IPS-18c (cell line): ENCODE measurements at regions not wholly inside any gene's neighbourhood (a gene's known extent, or its start where the extent isn't known, plus 50 kb on each side); places are given as distances from the start of the nearest gene placed in this dataset.

ENCODE experiments used
- H3K4me3 ChIP-seq: 2 replicates; pipeline ENCODE4 v1.7.0; 2013; ENCODE audit warnings: low read depth, mild to moderate bottlenecking, low read length, moderate library complexity; ENCODE audit not compliant: insufficient read depth
- H3K9me3 ChIP-seq: one replicate; pipeline ENCODE4 v1.6.1; 2013; ENCODE audit warnings: mild to moderate bottlenecking, low read length, moderate library complexity; ENCODE audit not compliant: control insufficient read depth, insufficient read depth

DNA sequence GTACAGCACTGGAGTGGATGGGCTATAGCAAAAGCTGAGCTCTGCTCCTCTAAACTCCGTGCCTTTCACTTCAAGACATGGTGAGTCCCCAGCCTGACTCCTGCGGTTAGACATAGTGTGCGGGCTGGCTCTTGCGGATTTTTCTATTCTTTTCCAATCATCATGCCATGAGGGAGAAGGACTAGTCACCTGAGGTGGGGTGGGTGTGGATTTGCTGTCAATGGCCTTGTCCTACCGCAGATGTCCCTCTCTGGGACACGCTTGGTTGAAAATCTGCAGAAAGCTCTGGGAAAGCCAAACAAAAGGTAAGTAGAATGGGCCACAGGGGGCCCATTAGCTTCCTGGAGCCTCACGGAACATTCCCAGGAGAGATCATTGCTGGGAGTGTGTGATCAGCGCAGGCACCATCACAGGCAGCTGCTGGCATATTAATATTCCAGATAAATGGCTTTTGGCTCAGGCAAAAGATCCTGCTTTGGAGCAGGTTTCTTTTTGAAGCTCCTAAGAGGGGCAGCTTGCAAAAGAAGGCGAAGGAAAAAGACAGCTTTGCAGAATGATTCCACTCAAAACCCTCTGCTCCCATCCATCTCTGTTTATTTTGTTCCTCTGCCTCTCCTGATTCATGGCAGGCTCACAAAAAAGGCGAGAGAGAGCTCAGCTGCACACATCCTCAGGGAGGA is 509.0 kb upstream of the ZMIZ1 start:
- H3K4me3 ChIP-seq = no peak overlapping the region
- H3K9me3 ChIP-seq = no peaks in the 10 kb centered on the region

DNA sequence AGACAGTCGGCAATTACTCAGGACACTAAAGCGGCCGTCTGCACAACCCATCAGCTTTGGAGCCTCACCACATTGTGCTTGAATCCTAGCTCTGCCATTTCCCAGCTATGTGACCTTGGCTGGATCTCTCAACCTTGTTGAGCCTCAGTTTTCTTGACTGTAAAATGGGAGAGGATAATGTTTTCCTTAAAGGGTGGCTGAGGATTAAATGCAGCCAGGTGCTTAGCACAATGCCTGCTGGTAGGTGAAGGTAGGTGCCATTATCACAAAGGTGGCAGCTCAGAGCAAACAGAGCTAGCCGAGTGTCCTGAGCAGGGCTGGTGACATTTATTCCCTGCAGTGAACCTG is 508.5 kb upstream of the ZMIZ1 start:
- H3K4me3 ChIP-seq = no peak overlapping the region
- H3K9me3 ChIP-seq = no peaks in the 10 kb centered on the region

DNA sequence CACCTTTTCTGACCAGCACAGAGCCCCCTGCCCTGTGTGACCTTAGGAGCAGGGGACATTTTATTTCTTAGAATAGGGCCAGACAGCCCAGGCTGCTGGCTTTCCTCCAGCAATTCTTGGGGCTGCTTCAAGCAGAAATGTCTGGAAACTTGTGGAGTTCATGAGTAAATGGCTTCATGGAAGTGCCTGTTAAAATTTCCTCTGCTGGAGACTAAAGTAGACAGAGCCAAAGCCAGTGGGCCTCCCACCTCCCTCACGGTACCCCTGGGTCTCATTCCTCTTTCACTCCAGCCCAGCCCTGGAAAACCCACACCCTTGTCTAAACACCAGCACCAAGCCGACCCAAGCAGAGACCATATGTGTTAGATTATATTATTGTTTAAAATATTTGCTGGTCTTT is 505.5 kb upstream of the ZMIZ1 start:
- Histone ChIP-seq H3K4me3 (no peak overlapping the region), H3K9me3 (no peaks in the 10 kb centered on the region)

DNA sequence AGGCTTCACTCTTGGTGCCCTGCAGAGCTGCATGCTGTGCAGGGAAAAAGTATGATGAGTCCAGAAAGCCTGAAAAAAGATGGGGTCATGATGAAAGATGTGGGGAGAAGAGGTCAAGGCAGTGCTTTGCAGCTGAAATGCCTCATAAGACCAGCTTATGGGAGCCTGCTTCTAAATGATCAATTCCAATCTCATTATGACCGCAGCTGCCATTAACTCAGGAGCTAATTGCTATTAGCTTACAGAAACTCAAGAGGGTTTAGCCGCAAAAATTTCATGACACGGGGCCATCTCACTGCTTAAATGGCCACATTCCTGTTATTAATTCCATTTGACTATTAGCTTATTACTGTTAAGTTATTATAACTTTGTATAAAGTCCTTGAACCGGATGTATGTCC is 502.9 kb upstream of the ZMIZ1 start:
- Histone ChIP-seq H3K4me3 (no peak overlapping the region), H3K9me3 (peaks cover 2% of the 10 kb centered on the region)

DNA sequence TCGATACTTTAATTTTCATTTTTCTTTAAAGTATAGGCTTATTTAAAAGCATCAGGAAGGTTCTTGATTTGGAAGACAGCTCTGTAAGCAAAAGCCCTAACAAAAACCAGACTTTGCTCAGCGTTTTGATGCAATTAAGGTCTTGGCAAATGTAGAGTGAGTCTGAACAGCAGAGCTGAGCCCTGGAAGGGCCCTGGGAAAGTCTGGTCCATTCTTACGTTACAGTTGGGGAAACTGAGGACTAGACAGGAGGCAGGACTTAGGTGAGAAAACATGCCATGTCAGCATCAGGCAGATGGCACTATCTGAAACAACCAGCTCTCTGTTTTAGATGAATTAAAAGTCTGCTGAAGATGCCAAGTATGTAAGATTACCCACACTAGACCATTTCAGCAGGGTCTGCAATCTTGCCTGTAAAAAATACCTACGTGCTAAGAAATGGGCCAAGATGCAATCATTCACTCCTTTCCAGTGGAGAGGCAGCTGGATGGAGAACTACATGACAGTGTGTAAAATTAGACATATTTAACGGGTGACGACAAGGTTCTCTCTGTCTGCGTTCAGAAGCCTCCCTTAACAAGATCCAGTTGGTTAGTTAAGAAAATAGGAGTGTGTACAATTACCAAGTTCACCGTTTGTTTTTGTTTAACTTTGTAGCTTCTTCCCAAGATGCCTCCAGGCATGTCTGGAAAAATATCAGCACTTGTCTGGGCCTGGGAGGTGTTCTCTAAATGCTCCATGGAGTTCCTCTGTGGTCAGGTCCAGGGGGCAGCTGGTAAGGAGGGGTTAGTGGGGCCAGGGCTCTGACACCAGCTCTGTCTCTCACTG is 502.3 kb upstream of the ZMIZ1 start:
- H3K9me3 ChIP-seq = peaks cover 2% of the 10 kb centered on the region
- H3K4me3 ChIP-seq = no peak overlapping the region

DNA sequence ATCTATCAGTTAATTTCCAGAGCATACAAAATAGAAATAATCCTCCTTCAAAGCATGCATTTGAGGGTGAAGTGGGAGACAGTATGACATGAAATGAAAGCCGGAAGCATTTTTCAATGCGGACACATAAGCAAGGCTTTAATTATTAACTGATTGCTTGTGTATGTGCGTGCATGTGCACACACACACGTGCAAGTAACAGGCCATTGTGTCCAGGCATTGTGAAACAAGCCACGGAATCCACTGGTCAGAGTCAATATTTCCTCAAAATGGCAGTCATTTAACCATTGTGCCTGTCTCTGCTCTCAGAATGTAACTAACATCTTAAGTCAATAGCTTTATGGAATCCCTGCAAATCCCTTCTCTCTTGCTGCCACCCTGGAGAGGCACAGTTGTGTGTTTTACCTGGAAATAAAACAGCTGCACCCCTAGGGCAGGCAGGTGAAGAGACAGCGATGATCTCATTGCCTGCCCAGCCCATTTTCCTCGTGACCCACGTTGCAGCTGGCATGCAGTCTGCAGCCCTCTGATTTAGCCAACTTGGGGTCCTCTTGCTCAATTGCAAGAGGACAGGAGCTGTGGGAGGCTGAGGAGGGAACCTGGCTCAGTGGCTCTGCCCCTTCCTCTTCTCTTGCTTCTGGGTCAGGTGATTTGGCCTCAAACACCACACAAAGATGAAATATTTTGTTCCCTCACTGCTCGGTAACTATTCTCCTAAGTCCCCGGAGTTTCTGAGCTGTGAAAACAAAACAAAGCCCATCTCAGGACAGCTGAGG is 500.9 kb upstream of the ZMIZ1 start:
- Histone ChIP-seq H3K4me3 (no peak overlapping the region), H3K9me3 (peaks cover 5% of the 10 kb centered on the region)

DNA sequence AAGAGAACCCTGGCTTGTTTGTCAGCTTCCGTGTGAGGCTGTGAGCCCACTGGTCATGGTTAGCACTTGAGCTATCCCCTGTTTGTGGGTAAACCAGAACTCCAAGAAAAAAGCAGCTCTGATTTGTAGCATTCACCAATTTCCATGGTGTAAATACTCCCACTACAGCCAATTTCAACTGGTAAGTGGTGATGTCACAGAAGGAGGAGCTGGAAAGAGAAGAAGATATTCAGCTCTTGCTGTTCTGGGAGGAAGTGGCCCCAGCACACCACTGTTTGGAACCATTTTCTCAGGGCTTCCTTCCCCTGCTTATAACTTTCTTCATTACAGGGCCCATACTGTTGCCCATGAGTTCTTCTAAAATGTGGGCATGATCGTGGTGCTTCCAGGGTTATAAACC is 500.1 kb upstream of the ZMIZ1 start:
- Histone ChIP-seq H3K4me3 (no peak overlapping the region), H3K9me3 (peaks cover 5% of the 10 kb centered on the region)

DNA sequence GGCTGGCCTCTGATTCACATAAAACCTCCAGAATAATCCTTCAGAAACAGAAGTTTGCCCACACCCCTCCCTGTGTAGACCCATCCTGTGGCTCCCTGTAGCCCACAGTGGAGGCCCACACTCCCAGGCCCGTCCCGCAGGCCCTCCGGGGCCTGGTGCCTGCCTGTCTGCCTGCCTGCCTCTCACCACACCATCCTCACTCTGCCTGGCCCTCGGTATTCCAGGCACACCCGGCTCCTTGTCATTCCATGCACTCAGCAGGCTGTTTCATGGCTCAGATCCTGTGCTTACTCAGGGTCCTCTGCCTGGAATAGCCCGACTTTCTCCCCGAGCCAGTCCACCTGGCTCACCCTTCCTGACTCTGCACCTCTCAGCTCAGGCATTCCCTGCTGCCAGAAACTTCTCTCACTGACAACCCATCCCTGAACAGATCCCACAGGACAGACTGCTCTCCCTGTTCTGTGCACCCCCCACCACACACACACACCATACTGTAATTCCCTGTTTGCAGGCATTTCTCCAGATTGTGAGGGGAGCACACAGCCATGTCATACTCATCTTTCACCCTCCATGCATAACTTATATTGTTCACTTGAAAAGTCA is 498.0 kb upstream of the ZMIZ1 start:
- H3K4me3 ChIP-seq = no peak overlapping the region
- peaks cover 5% of the 10 kb centered on the region for H3K9me3 ChIP-seq

DNA sequence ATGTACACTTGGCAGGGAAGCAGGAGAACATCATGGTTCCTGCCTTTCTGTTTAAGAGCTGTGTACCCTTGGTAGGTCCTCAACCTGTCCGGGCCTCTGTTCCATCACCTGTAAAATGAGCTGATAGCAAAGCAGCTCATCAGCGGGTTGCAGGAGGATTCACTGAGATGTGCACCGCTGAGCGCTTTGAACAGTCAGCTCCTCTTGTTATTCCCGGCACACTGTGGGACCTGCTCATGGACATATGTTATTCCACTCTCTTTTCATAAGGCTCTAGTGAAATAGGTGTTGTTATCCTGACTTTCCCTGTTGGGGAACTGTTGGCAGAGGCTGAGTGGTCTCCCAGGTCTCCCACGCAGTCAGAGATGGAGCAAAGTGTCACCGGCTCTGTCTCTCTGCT is 497.5 kb upstream of the ZMIZ1 start:
- Histone ChIP-seq H3K4me3 (no peak overlapping the region), H3K9me3 (peaks cover 5% of the 10 kb centered on the region)

DNA sequence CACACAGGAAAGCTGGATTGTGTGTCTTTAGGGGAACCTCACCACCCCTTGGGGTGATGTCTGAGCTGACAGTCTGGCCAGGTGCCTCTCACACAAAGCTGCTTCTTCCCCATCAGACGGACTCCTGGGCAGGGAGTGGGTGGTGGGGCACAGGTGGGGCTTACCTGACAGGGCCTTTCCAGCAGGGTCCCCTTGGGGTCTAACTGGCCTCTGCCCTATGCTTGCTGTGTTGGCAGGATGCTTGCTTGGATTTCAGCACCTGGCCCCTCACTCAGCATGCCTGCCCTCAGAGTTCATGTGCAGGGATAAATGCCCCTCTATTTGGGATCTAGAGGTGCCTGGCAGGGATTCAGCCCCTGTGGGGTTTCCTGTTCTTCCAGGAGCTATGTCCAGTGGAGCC is 496.9 kb upstream of the ZMIZ1 start:
- Histone ChIP-seq H3K9me3 (peaks cover 5% of the 10 kb centered on the region), H3K4me3 (no peak overlapping the region)

DNA sequence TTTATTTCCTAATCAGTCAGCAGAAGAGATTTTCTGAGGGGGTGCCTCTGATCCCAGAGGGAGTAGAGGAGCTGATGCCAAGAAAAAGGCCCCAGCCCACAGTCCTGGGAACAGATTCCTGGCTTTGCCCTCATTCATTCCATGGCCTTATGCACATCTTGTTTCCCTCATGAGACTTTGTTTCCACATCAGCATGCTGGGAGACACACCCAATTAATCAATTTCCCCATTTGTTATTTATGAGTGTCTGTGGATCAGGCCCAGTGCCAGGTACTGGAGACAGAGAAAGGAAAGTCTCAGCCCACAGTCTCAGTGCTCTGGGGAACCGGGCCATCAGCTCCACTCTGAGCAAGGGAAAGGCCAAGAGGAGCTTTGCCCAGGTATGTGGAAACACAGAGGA is 496.2 kb upstream of the ZMIZ1 start:
- Histone ChIP-seq H3K9me3 (peaks cover 5% of the 10 kb centered on the region), H3K4me3 (no peak overlapping the region)

DNA sequence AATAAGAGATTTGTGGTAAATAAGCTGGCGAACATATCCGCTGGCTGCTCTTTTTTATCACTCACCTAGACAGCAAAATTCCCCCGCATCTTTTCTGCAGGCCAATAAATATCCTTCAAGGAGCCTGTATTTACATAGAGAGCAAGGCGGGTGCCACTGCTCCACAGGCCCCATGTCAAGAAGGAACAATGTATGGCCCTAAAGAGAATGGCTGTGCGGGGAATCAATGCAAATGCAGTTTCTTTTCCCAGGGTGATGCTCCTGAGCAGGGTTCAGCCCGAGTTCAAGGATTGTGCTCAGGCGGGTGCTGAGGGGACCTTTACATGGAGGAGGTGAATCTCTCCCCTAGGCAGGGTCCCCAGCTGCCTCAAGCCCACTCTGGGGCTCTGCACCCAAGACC is 494.2 kb upstream of the ZMIZ1 start:
- Histone ChIP-seq H3K4me3 (no peak overlapping the region), H3K9me3 (peaks cover 3% of the 10 kb centered on the region)

DNA sequence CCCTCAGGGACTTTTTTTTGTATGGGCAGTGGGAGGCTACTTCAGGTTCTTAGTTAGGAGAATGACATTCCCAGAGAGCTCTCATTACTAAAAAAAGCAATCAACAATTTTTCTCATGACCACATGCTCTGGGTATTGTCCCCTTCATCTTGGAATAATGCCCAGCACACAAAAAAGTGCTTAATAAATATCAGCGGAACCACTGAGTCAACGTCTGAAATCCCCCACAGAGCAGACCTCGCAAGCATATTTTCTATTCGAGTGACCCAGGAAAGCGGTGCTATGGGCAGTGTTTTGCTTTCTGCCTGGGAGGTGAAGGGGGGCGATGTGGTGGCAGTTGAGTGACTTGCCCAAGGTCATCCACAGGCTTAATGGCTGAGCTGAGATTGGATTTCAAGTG is 493.4 kb upstream of the ZMIZ1 start:
- Histone ChIP-seq H3K4me3 (no peak overlapping the region), H3K9me3 (peaks cover 3% of the 10 kb centered on the region)

DNA sequence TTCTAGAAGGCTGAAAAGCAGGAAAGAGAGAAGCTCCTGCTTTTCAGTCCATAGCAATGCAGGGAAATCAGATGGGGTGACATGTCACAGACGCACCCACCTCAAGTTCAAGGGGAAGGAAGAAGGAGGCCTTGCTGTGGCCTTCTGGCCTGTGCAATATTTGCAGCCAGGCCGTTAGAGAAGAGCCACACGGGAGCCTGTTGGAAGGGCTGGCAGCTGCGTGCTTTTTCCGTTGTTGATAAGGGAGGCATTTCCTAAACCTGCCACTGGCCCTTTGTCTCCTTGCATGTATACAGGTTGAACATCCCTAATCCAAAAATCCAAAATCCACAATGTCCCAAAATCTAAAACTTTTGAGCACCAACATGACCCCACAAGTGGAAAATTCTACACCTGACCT is 492.5 kb upstream of the ZMIZ1 start:
- Histone ChIP-seq H3K9me3 (peaks cover 3% of the 10 kb centered on the region), H3K4me3 (no peak overlapping the region)

DNA sequence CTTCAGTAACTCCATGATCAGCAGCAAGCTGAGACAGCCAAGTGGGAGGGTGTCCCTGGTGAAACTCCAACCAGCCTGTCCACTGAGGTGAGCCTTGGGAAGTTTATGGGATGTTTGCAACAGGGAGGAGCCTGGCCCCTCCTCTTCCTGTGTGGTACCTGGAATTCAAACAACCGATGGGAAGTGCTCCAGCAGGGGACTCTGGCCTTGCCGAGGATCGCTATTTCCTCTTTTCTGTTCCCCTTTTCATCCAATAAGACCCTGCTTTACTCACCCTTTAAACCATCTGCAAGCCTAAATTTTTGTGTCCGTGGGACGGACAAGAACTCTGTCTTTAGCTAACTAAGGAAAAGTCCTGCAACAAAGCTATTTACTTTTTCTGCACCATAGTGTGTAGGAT is 491.1 kb upstream of the ZMIZ1 start:
- Histone ChIP-seq H3K9me3 (no peaks in the 10 kb centered on the region), H3K4me3 (no peak overlapping the region)

DNA sequence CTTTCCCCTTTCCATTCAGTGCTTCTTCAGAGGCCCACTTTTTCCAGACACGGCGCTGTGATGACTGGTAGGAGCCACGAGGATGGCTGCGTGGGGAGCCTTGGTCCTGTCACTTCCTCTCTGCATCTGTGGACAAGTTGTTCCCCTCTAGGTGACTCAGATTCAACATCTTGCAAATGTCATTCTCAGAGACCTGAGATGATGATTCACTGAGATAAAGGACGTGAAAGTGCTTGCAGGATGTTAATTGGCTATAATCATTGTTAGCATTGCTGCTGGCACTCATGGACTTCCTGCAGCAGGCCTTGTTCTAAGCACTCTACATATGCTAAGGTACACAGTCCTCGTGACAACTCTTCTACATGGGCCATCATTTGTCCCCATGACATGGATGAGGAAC is 489.8 kb upstream of the ZMIZ1 start:
- H3K4me3 ChIP-seq = no peak overlapping the region
- no peaks in the 10 kb centered on the region for H3K9me3 ChIP-seq

DNA sequence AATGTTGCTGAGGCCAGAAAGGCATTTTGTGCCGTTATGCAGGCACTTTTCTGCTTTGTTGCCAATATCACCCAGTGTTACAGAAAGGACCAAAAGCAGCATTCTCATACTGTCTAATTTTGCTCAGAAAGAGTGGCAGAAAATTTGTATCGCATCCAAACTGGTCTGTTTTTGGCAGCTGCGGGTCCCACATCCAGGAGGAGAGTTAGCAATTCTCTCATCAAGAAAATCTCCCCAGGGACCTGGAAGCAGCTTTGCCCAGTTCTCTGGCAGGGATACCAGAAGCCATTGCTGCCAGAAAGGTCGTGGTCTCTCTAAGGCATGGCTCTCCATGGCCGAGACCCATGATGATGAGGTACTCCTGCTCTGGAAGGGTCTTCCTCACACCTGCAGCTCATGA is 489.2 kb upstream of the ZMIZ1 start:
- Histone ChIP-seq H3K9me3 (no peaks in the 10 kb centered on the region), H3K4me3 (no peak overlapping the region)

DNA sequence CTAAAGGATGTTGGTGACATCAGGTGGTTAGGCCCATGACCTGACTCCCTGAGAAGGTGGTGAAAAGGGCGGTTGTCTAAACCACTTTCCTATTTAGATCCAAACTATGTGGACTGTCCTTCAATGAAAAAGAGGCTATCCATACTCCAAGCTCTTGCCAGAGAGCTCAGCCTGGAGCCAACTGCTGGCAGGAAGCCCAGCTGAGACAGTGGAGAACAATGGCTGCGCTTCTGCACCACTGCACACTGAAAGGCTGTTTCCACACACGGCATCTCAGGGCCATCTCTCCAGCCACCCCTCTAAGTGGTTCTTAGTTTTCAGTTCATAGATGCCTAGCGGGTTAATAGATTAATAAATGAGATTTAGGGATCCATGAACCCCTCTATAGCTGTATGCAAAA is 488.8 kb upstream of the ZMIZ1 start:
- no peak overlapping the region for H3K4me3 ChIP-seq
- no peaks in the 10 kb centered on the region for H3K9me3 ChIP-seq
